MG63 (cell line): ENCODE measurements at regions not wholly inside any gene's neighbourhood (a gene's known extent, or its start where the extent isn't known, plus 50 kb on each side); places are given as distances from the start of the nearest gene placed in this dataset.
"Not testable (repeated sequence)": the region's sequence is repeated elsewhere in the genome, so short reads cannot be mapped to it uniquely, and the experiment has no call there.

Source experiments
- DNase-seq: peaks from one replicate; pipeline ENCODE4 v3.0.0-alpha.2; 2020
- H3K27me3 ChIP-seq: fragments of 250-450 bp; sonication (Bioruptor Pico); 2 replicates; pipeline ENCODE4 v1.5.1; 2020; ENCODE audit warnings: mild to moderate bottlenecking, moderate library complexity
- H3K36me3 ChIP-seq: fragments of 250-450 bp; sonication (Bioruptor Pico); 2 replicates; pipeline ENCODE4 v1.5.1; 2020; ENCODE audit warnings: mild to moderate bottlenecking, moderate library complexity
- H3K4me3 ChIP-seq: fragments of 250-450 bp; sonication (Bioruptor Pico); 2 replicates; pipeline ENCODE4 v1.5.1; 2020; ENCODE audit warnings: mild to moderate bottlenecking, moderate library complexity
- H3K9me3 ChIP-seq: fragments of 250-450 bp; sonication (Bioruptor Pico); 2 replicates; pipeline ENCODE4 v1.5.1; 2020; ENCODE audit warnings: mild to moderate bottlenecking, moderate library complexity

GRCh38 chr2:201946746-201947145 lies 86.9 kb upstream of the FZD7 start:
- not testable (repeated sequence) for H3K27me3 ChIP-seq, DNase-seq, H3K9me3 ChIP-seq, H3K4me3 ChIP-seq, H3K36me3 ChIP-seq

- Histone ChIP-seq H3K36me3 (no peaks in the 10 kb centered on the region), H3K4me3 (no peak overlapping the region), H3K9me3 (no peaks in the 10 kb centered on the region), H3K27me3 (no peaks in the 10 kb centered on the region)
- no peak for DNase-seq
These were observed 86.4 kb upstream of the FZD7 start for GRCh38 chr2:201947287-201947686.

- Histone ChIP-seq H3K4me3 (no peak overlapping the region), H3K27me3 (no peaks in the 10 kb centered on the region), H3K9me3 (no peaks in the 10 kb centered on the region), H3K36me3 (no peaks in the 10 kb centered on the region)
- no peak for DNase-seq
These were observed 84.3 kb upstream of the FZD7 start for GRCh38 chr2:201949181-201949926.

- no peaks in the 10 kb centered on the region for H3K27me3 ChIP-seq
- no peaks in the 10 kb centered on the region for H3K9me3 ChIP-seq
- no peak for DNase-seq
- H3K36me3 ChIP-seq = no peaks in the 10 kb centered on the region
- no peak overlapping the region for H3K4me3 ChIP-seq
These were observed 83.8 kb upstream of the FZD7 start for GRCh38 chr2:201949927-201950246.

- Histone ChIP-seq H3K9me3 (no peaks in the 10 kb centered on the region), H3K4me3 (no peak overlapping the region), H3K27me3 (no peaks in the 10 kb centered on the region), H3K36me3 (no peaks in the 10 kb centered on the region)
- no peak for DNase-seq
These were observed 83.0 kb upstream of the FZD7 start for GRCh38 chr2:201950606-201951005.

- Histone ChIP-seq H3K27me3 (no peaks in the 10 kb centered on the region), H3K9me3 (no peaks in the 10 kb centered on the region), H3K4me3 (no peak overlapping the region), H3K36me3 (no peaks in the 10 kb centered on the region)
- no peak for DNase-seq
These were observed 81.5 kb upstream of the FZD7 start for GRCh38 chr2:201952187-201952586.

- Histone ChIP-seq H3K4me3 (no peak overlapping the region), H3K9me3 (no peaks in the 10 kb centered on the region), H3K27me3 (no peaks in the 10 kb centered on the region), H3K36me3 (no peaks in the 10 kb centered on the region)
- DNase-seq = no peak
These were observed 80.3 kb upstream of the FZD7 start for GRCh38 chr2:201953396-201953795.

GRCh38 chr2:201953880-201954279 lies 79.8 kb upstream of the FZD7 start:
- no peak for DNase-seq
- H3K9me3 ChIP-seq = no peaks in the 10 kb centered on the region
- no peak overlapping the region for H3K4me3 ChIP-seq
- no peaks in the 10 kb centered on the region for H3K36me3 ChIP-seq
- no peaks in the 10 kb centered on the region for H3K27me3 ChIP-seq

- Histone ChIP-seq H3K9me3 (no peaks in the 10 kb centered on the region), H3K36me3 (no peaks in the 10 kb centered on the region), H3K4me3 (no peak overlapping the region), H3K27me3 (no peaks in the 10 kb centered on the region)
- DNase-seq = no peak
These were observed 78.4 kb upstream of the FZD7 start for GRCh38 chr2:201955231-201955630.

- H3K36me3 ChIP-seq = no peaks in the 10 kb centered on the region
- H3K27me3 ChIP-seq = no peaks in the 10 kb centered on the region
- no peaks in the 10 kb centered on the region for H3K9me3 ChIP-seq
- peak; percentile 85 for DNase-seq
- no peak overlapping the region for H3K4me3 ChIP-seq
These were observed 77.9 kb upstream of the FZD7 start for GRCh38 chr2:201955702-201956141.

GRCh38 chr2:201956361-201956760 lies 77.3 kb upstream of the FZD7 start:
- Histone ChIP-seq H3K9me3 (no peaks in the 10 kb centered on the region), H3K27me3 (no peaks in the 10 kb centered on the region), H3K36me3 (no peaks in the 10 kb centered on the region), H3K4me3 (no peak overlapping the region)
- DNase-seq = no peak

- no peaks in the 10 kb centered on the region for H3K9me3 ChIP-seq
- no peak overlapping the region for H3K4me3 ChIP-seq
- no peaks in the 10 kb centered on the region for H3K27me3 ChIP-seq
- DNase-seq = no peak
- no peaks in the 10 kb centered on the region for H3K36me3 ChIP-seq
These were observed 76.6 kb upstream of the FZD7 start for GRCh38 chr2:201957091-201957490.

GRCh38 chr2:201959198-201959597 lies 74.5 kb upstream of the FZD7 start:
- no peaks in the 10 kb centered on the region for H3K36me3 ChIP-seq

GRCh38 chr2:201959626-201960025 lies 74.0 kb upstream of the FZD7 start:
- no peaks in the 10 kb centered on the region for H3K36me3 ChIP-seq
- H3K4me3 ChIP-seq = no peak overlapping the region
- no peaks in the 10 kb centered on the region for H3K9me3 ChIP-seq
- H3K27me3 ChIP-seq = no peaks in the 10 kb centered on the region
- peak; percentile 50 for DNase-seq

More at GRCh38 chr2:201959198-201959597, 74.5 kb upstream of the FZD7 start:
- Histone ChIP-seq H3K4me3 (no peak overlapping the region), H3K9me3 (no peaks in the 10 kb centered on the region), H3K27me3 (no peaks in the 10 kb centered on the region)
- no peak for DNase-seq

GRCh38 chr2:201960305-201960704 lies 73.3 kb upstream of the FZD7 start:
- H3K9me3 ChIP-seq = no peaks in the 10 kb centered on the region
- no peaks in the 10 kb centered on the region for H3K36me3 ChIP-seq
- no peak for DNase-seq
- H3K27me3 ChIP-seq = no peaks in the 10 kb centered on the region
- no peak overlapping the region for H3K4me3 ChIP-seq

GRCh38 chr2:201961401-201961800 lies 72.3 kb upstream of the FZD7 start:
- no peak for DNase-seq
- Histone ChIP-seq H3K9me3 (no peaks in the 10 kb centered on the region), H3K27me3 (no peaks in the 10 kb centered on the region), H3K36me3 (no peaks in the 10 kb centered on the region), H3K4me3 (no peak overlapping the region)

- no peak overlapping the region for H3K4me3 ChIP-seq
- no peaks in the 10 kb centered on the region for H3K27me3 ChIP-seq
- no peaks in the 10 kb centered on the region for H3K36me3 ChIP-seq
- no peak for DNase-seq
- H3K9me3 ChIP-seq = no peaks in the 10 kb centered on the region
These were observed 70.7 kb upstream of the FZD7 start for GRCh38 chr2:201962774-201963562.

- H3K4me3 ChIP-seq = no peak overlapping the region
These were observed 69.6 kb upstream of the FZD7 start for GRCh38 chr2:201964011-201964410.

More at GRCh38 chr2:201964011-201964410, 69.6 kb upstream of the FZD7 start:
- H3K9me3 ChIP-seq = no peaks in the 10 kb centered on the region
- H3K27me3 ChIP-seq = no peaks in the 10 kb centered on the region
- no peaks in the 10 kb centered on the region for H3K36me3 ChIP-seq
- DNase-seq = no peak
